8988T (cell line): ENCODE measurements at regions not wholly inside any gene's neighbourhood (a gene's known extent, or its start where the extent isn't known, plus 50 kb on each side); places are given as distances from the start of the nearest gene placed in this dataset.

Experiments
- DNase-seq: peaks from one replicate; pipeline ENCODE4 v3.0.0; 2011

DNA sequence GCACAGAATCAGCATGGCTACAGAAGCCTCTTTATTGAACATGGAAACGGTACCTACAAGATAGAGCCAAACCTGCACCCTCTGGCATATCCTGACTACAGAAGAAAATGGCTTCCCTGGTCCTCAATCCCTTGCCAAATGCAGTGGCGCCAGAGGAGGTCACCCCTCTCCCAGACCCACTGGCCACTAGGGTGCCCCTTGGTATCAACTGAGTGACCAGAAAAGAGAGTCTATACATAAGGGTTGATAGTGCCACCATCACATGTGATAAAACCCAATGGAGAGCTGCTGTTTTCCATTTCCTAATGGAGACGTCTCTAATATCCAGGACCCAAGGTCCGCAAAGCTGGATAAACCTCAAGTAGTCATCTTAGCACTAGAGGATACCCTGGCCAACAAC is 52.7 kb upstream of the ALK start:
- no peak for DNase-seq

DNA sequence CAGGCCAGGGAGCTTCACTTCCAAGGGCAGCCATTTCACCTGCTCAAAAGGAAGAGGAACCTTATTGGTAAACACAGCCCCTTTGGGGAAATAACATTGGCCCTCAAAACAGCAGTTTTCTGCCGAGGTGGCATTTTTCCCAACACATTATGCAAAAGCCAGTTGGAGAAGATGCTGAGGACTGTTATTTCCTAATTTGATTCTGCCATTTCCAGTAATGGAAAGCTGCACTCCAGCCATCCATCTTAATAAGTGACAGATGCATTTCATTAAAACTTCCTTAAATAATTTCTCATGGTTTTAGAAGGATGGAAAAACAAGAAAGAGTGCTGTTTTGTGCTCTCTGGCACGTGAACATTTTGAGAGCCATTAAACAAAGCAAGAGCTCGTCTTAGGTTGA is 55.9 kb upstream of the ALK start:
- no peak for DNase-seq

DNA sequence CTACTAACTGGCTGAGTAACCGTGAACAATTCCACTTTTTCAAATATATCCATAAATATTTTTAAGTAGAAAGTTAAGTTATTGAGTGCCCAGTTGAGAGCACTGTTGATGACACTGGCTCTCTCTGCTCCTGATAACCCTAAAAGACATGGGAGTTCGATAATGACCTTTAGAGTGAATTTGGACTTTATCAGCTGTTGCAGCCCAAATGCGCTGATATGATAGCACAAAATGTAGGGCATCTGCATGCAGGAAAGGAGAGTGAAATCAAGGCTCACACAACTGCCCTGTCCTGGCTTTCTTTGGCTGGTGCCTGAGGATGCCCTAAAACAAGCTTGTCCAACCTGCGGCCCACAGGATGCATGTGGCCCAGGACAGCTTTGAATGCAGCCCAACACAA is 60.0 kb upstream of the ALK start:
- no peak for DNase-seq

DNA sequence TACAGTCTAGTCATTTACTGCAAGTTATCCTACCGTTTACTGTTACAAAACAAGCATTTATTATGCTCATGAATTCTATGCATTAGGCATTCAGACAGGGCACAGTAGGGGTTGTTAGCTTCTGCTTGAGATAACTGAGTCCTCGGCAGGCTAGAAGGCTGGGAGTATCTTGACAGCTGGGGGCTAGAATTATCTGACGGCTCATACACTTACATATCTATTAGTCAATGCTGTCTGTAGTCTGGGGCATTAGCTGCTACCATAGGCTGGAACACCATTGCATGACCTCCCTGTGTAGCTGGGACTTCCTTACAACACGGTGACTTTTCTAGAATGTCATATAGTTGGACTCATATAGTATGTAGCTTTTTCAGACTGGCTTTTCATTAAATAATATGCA is 61.9 kb upstream of the ALK start:
- DNase-seq, result no peak

DNA sequence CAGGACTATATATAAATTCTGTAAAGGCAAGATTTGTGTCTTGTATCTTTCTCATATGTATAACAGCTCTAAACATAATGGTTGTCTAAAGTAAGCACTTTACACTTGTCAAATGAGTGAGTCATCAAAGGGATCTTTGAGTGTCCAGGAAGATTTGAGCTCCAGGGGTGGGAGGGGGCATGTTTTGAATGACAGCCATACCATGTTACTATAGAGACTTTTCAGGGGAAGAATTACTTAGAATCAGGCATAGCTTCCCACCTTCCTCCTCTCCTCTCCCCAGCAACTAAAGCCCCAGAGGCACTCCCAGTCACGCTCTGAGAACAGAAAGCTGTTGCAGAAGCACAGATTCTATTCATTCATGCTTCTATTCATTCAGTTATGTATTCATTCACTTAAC is 65.8 kb upstream of the ALK start:
- DNase-seq, result no peak

DNA sequence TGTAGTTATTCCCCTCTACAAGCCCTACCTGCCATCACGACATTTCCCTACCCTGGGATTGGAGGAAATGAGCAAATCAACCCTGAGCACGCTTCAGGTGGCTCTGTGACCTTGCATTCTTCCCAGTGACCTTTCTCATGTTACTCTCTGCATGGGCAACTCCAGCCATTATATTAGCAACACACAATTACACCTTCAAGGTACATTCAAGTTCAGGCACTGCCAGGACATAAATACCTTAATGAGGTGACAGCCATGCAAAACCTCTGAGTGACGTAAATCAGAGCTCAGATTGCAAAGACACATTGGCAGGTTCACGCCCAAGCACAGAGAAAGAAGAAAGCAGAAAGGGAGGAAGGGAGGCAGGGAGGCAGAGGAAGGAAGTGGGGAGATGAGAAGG is 68.7 kb upstream of the ALK start:
- no peak for DNase-seq

DNA sequence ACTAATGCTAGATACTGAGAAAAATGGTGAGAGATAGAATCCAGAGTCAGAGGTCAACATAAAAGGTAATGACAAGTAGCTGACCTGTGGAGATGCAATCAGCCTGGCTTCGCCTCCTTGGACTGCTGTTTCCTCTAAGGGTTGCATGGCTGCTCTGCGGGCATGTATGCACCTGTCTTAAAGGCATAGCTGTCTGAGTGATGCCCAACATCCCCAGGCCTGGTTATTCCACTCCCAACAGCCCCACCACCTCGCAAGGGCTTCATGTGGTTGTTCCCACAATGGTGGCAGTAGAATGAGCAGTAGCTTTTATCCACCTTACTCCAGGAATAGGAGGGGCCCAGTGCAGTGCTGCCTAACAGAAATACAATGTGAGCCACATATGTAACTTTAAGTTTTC is 69.7 kb upstream of the ALK start:
- no peak for DNase-seq

DNA sequence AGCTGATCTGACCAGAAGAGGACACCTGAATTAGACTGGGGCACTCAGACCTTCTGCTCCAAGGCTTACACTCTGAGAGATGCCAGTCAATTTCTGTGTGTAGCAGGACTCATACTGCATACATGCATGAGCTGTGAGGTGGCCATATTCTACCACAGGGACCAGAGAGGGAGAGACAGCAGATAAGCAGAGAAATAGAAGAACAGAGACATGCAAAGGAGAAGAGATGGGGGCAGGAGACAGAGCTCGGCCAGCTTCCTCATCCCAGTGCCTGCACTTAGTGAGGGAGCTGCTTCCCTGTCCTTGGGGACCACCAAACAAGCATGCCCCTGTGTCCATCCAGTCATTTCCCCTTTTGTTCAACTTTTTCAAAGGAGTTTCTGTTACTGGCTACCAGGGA is 73.9 kb upstream of the ALK start:
- DNase-seq, result no peak

DNA sequence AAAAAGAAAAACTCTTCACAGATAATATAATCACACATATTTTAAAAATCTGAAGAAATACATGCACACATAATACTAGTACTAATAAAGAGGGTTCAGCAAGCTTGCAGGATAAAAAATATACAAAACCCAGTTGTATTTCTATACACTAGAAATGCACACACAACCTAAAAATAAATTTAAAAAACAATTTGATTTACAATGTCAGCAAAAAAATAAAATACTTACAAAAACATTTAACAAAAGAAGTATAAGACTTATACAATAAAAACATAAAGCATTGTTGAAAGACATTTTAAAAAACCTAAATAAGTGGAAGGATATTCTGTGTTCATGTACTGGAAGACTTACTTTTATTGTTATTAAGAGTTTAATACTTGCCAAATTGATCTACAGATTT is 81.7 kb upstream of the ALK start:
- DNase-seq, result no peak

DNA sequence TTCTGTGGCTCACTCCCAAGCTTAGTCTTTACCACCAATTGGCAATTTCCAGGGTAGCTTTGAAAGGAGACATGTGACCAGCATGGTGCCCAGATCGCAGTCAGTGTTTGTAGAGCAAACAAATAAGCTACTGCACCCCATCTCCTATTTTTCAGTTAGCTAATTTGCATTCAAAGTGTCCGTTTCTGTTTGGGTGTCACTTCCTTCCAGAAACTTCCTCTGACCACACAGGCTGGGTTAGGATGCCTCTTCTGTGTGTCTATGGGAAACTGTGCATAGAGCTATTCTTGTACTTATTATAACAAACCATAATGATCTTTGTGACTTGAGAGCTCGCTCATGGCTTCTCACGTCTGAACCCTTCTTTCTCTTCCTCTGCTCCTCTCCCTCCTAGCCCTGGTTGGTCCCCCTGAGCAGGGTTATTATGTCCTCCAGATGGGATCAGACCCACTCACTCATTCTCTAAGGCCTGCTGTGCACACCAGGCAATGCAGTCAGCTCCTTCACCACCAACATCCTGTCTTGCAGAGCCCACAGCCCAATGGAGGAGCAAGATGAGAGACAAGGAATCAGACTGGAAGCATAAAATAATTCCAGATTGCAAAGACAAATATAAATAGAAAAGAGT is 101.2 kb upstream of the ALK start:
- no peak for DNase-seq

DNA sequence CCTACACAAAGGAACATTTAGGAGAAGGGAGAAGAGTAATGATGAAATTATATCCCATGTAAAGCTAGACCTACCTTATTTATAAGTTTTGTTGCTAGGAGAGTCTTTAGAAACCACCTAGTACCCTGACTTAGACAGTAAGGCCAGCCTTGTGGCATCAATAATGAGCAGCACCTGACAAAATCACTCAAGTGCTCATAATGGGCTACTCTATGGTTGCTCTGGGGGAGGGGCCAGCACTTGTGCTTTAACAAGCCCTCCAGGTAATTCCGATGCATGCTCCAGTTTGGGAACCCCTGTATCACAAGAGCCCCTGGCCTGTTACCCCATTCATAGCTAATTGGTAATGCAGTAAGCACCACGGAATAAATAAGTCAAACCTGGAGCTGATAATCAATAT is 102.9 kb upstream of the ALK start:
- no peak for DNase-seq

DNA sequence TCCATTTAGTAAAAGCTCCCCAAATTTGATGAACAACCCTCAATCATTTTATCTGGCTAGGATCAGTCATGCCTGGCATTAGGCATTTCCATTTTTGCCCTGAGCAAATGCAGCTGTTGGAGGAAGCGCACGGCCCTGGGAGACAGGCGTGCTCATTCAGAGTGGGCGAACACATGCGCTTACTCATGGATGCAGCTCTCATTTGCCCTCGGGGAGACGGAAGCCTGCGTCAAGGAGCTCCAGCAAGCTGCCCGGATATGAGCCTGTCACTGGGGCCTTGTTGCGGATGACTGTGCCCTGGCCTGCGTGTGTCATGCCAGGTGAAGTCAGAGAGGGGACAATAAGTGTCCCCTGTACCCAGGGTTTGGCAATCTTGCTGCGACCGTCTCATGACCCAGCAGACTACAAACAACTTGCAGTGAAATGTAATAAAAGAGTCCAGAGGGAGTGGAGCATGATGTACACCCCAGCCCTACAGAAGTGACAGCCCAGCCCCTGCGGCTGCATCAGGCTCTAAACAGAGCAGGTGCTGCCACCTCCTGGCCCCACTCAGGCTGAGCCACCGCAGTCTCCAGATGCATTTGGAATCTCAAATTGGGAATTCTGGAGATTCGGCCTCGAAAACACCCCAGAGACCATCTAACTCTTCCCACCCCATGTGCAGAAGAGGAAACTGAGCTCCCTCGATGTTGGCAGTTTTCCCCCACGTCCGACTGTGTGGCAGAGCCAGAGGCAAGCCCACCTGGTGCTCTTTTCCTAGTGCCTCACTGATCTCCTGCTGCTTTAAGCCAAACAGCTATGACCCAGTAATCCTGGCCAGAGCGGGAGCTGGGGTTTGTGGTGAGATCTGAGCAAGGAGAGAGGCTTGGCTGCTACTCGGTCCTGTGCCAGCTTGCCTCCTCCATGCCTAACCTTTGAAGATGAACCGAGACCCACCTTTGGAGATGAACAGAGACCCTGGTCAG is 105.0 kb upstream of the ALK start:
- peak; percentile 50 for DNase-seq

DNA sequence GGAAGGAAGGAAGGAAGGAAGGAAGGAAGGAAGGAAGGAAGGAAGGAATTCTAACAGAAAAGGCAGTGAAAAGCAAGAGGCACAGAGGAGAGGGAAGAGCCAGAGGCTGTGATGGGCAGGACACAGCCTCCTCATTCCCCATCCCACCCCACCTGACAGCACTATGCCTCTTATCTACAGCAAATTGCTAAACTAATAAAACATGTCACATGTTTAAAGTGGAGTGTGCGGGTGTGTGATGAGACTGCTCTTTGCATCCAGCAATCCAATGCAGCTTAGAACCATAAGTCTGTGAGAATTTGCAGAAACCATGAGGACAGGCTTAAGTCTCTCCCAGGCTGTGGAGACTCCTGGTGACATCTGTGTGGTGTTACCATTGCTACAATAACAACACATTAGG is 108.4 kb upstream of the ALK start:
- no peak for DNase-seq

DNA sequence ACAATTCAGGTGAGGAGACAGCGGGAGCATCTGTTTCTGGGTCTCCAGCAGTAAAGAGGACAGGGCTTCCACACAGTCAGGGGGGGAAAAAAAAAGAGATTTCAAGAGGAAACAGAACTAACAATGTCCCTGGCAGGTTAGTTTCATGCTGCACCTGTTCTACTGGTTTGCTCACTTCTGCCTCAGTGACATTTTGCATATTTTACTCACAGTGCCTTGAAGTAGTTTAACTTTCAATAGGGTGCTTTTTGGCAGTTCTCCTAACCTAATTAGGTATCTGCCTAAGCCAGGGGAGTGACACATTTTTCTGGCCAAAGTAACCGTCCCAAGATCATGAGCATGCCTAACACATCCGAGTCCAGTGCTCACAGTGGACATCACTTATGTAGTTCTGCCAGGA is 109.0 kb upstream of the ALK start:
- no peak for DNase-seq

DNA sequence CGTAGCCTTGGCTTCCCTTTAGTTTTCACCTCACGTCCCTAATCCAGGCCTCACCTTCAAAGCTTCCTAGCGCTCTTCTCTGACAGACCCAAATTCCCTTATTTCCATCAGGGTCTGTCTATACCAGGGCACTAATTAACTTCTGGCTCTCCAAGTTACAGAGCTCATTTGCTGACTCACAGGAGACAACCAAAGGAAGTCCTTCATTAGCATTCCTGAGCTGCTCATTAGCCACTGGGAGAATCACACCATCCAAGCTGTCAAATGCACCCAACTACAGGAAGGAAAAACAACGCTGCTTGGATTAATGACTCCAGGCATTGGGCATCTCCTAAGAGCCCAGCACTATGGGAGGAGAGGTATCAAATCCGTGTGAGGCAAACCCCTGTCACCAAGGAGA is 109.8 kb upstream of the ALK start:
- DNase-seq, result no peak

DNA sequence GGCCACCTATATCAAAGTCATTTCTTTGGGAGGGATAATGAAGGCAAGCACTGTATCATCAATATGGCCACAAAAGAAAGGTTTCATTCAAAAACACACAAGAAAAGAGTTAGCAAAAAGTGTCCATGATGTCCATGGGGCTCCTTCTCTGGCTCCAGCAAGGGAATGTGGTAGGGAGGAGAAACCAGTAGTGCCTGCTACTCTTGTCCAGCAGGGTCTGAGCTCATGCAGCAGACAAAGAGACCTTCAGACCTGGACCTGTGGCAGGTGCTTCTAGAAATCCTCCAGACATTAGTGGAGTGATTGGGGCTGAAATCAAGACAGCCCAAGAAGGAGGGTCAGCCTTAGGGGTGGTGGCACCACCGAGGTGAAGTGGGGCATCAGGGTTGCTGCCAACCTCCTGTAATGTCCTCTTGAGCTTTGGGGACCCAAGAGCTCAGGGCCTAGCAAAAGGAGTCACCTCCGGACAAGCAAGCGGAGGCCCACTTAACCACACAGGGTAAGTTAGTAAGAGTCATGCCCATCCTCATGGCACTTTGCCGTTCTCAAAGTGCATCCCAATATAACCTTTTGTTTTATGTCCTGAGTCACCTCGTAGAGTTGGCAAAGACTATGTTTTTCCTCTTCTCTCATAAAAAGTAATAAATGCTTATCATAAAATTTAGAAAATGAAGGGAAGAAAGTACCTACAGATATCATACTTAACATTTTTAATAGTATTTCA is 112.6 kb upstream of the YPEL5 start:
- no peak for DNase-seq

DNA sequence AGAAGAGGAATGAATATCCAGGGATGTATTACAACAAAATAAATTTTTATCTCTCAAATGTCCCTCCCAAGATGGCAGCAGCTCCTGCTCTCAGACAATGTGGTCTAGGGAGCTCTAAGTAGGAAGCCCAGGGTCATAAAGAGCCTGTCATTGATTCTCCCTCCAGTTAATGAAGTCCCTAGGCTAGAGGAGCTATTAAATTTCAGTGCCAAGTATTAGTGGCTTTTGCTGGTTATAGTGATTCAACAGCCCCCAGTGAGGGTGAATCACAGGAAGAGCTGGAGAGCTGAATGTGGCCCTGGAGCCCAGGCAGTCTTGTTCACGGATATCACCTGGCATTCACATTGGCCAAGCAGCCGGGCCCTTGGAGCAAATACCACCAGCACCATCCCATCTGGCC is 109.8 kb upstream of the YPEL5 start:
- DNase-seq, result no peak

DNA sequence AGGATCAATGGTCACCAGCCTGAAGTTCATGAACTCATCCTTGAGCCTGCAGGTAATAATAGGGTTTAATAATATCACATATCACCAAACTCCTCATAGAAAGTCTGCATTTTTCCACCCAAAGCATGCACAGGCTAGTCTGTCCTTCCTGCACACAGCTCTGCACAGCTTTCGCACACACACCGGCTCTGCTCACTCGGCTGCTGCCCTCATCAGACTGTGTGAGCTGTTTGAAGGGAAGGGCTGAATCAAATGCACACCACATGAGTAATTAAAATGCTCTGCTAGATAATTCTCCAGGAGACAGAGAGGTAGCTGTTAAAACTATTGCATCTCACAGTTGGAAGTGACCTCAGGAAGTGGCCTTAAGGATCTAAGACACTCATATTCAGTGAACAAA is 108.4 kb upstream of the YPEL5 start:
- no peak for DNase-seq

DNA sequence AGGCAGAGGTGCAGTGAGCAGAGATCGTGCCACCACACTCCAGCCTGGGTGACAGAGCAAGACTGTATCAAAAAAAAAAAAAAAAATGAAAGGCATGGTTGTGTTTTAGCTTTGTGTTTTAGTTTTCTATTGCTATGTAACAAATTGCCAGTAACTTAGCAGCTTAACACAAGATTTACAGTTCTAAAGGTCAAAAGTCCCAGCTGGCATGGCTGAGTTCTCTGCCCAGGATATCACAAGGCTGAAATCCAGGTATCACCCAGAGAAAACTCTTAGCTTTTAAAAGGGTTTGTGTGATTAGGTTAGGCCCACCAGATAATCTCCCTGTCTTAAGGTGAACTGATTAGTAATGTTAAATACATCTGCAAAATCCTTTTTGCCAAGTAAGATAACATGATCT is 107.7 kb upstream of the YPEL5 start:
- DNase-seq, result no peak

DNA sequence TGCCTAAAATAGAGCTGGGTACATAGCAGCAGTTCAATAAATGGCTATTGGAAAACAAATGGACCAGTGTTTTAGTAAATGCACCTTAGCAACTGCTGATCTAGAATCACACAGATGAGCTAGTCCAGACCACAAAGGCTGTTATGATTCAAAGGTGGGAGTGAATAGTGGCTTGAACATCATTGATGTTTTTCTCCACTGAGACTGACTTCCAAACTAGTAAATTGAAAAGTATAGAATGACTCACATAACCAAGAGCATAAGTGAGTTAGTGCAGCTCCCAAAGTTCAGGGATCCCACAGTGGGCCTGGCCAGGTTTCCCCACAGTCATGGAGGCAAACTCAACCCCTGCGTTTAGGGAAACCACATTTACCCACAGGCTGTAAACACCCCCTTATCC is 106.7 kb upstream of the YPEL5 start:
- no peak for DNase-seq

DNA sequence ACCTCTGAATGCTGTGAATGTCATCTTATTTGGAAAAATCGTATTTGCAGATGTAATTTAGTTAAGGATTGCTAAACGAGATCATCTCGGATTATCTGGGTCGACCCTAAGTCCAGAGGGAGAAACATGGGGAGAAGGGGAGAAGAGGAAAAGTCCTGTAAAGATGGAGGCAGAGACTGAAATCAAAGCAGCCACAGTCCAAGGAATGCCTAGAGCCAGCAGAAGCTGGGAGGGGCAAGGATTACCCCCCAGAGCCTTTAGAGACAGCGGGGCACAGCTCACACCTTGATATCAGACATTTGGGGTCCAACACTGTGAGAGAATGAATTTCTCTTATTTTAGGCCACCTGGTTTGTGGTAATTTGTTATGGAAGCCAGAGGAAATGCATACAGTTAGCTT is 104.9 kb upstream of the YPEL5 start:
- no peak for DNase-seq

DNA sequence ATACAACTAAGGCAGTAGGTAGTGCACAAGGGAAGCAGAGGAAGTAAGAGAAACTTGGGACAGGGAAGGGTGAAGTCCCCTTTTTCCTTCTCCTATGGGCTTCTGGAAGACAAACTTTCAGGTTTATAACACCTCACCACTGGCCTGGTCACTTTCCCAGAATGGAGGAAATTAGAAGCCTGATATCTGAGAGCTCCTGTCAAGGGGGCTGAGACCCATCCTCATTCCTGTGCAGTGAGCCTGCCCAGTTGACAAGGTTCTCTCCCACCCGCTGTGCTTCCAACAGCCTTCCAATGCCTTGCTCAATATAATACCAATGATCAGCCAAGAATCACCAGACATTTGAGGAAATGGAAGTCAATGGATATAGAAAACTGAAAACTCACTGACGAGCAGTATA is 100.4 kb upstream of the YPEL5 start:
- DNase-seq, result no peak

DNA sequence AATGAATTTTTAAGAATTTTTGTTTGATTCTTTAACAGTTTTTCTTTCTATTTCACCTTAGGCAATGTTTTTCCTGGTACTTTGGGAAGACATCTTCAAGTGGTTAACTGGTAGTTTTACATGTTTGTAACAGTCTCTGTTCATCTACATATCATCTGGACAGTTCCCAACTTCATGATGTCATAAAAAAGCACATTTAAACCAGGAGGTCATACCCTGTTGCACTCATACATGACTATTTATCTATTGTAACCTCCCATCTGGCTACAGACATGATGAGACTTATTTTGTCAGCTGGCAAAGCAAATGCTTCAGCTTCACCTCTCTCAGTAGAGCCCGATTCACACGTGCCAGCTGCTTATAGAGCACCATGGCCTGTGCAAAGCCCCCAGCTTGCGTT is 99.8 kb upstream of the YPEL5 start:
- no peak for DNase-seq

DNA sequence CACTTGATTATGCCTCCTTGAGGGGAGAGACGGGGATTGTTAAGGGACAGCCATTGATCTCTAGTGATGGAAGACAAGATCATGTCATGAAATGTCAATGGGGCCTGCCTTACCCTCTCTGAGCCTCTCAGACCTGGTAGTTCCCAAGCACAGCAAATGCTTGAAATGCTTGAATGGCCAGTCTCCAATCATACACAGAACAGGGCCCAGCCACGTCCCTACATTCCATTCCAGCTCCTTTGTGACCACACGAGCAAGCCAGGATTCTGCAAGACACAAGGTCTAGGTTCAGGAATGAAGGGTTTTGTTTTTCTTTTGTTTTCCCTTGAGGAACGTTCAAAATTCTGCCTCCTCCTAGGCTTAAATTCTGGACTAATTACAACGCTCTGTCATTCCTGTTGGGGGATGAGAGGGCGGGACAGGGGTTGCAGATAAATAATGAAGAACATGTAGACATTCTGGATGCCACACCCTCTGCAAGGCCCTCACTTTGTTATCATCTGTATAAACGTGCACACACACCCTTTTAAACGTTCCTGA is 98.1 kb upstream of the YPEL5 start:
- DNase-seq, result no peak
